CD4-positive, CD25-positive, alpha-beta regulatory T cell (primary cell): ENCODE measurements at regions not wholly inside any gene's neighbourhood (a gene's known extent, or its start where the extent isn't known, plus 50 kb on each side); places are given as distances from the start of the nearest gene placed in this dataset.

Source experiments
- ATAC-seq, 2 donors: fragments of 150-1000 bp; cut with Tn5 transposase; one replicate each; pipeline ENCODE4 v1.10.0; 2021; ENCODE audit warnings: low read depth in 2 of 2, moderate number of reproducible peaks in 2 of 2, moderate library complexity in 1 of 2
- DNase-seq, 3 donors: peaks; one replicate each; pipeline versions ENCODE4 v3.0.0 to v3.0.0-alpha.2; 2012 to 2022; ENCODE audit warnings: mixed read lengths in 1 of 3
- H3K27ac ChIP-seq: one replicate; pipeline ENCODE4 v1.7.0; 2013; ENCODE audit warnings: mild to moderate bottlenecking, low read length; ENCODE audit not compliant: insufficient read depth, poor library complexity, severe bottlenecking
- H3K27me3 ChIP-seq: one replicate; pipeline ENCODE4 v1.7.0; 2013; ENCODE audit warnings: low read length; ENCODE audit not compliant: control insufficient read depth, insufficient read depth
- H3K36me3 ChIP-seq: one replicate; pipeline ENCODE4 v1.7.0; 2013; ENCODE audit warnings: mild to moderate bottlenecking, low read length, moderate library complexity; ENCODE audit not compliant: control insufficient read depth, insufficient read depth
- H3K4me1 ChIP-seq: 2 replicates; pipeline ENCODE4 v1.7.0; 2013; ENCODE audit warnings: mild to moderate bottlenecking, low read length; ENCODE audit not compliant: insufficient read depth, control insufficient read depth, poor library complexity, severe bottlenecking
- H3K4me3 ChIP-seq: one replicate; pipeline ENCODE4 v1.7.0; 2013; ENCODE audit warnings: low read depth, mild to moderate bottlenecking, low read length, moderate library complexity
- H3K9me3 ChIP-seq, 2 experiments: 1 replicate in 1 of 2; 2 replicates in 1 of 2; pipeline ENCODE4 v1.7.0; 2013; ENCODE audit warnings: low read length in 2 of 2, mild to moderate bottlenecking in 1 of 2, moderate library complexity in 1 of 2; ENCODE audit not compliant: control insufficient read depth in 2 of 2
- H3K27ac Mint-ChIP-seq, 3 donors: one replicate each; pipeline ENCODE4 v1.8.0; 2020 to 2022; ENCODE audit warnings: mild to moderate bottlenecking in 3 of 3, mixed read lengths in 3 of 3, moderate library complexity in 2 of 3
- H3K27me3 Mint-ChIP-seq: one replicate; pipeline ENCODE4 v1.8.0; 2022; ENCODE audit warnings: mild to moderate bottlenecking, mixed read lengths
- H3K36me3 Mint-ChIP-seq: one replicate; pipeline ENCODE4 v1.8.0; 2020; ENCODE audit warnings: mixed read lengths
- H3K4me1 Mint-ChIP-seq, 4 donors: one replicate each; pipeline ENCODE4 v1.8.0; 2020 to 2022; ENCODE audit warnings: mixed read lengths in 4 of 4, mild to moderate bottlenecking in 1 of 4
- H3K4me3 Mint-ChIP-seq, 4 donors: one replicate each; pipeline ENCODE4 v1.8.0; 2020 to 2022; ENCODE audit warnings: mild to moderate bottlenecking in 4 of 4, mixed read lengths in 4 of 4, moderate library complexity in 3 of 4
- H3K9me3 Mint-ChIP-seq, 7 donors: one replicate each; pipeline ENCODE4 v1.8.0; 2020 to 2022; ENCODE audit warnings: mixed read lengths in 7 of 7, mild to moderate bottlenecking in 3 of 7, moderate library complexity in 2 of 7

DNA sequence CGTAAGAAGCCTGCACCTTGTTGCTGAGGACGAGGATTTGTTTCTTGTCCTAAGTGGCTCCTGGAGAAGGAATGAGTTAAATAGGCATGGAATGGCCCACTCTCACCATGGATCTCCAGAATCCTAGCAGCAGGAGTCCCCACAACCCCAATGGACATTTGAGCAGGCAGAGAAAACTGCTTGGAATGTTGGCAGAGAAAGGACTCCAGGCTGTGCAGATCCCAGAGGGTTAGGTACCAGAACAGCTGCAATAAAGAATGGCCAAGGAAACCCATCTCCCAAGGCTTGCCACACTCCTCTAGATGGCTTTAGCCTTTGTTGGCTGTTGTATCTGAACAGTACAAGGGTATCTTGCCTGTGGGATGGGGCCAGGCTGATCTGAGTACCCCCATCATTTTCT is 1415.7 kb upstream of the ADGRB3 start:
- no peak overlapping the region for H3K4me3 ChIP-seq
- DNase-seq = no peak
- Mint-ChIP-seq H3K36me3 (no peaks in the 10 kb centered on the region), H3K27ac (no peak overlapping the region), H3K4me3 (no peak overlapping the region), H3K4me1 (no peaks in the 10 kb centered on the region), H3K27me3 (no peaks in the 10 kb centered on the region), H3K9me3 (peaks cover 0 to 22% (median 12%) of the 10 kb centered on the region in 7 donors)
- H3K36me3 ChIP-seq = no peaks in the 10 kb centered on the region
- H3K27me3 ChIP-seq = no peaks in the 10 kb centered on the region
- no peaks in the 10 kb centered on the region for H3K4me1 ChIP-seq
- ATAC-seq = no peak
- H3K27ac ChIP-seq = no peak overlapping the region
- H3K9me3 ChIP-seq = peaks cover 0 to 12% of the 10 kb centered on the region in 2 experiments

DNA sequence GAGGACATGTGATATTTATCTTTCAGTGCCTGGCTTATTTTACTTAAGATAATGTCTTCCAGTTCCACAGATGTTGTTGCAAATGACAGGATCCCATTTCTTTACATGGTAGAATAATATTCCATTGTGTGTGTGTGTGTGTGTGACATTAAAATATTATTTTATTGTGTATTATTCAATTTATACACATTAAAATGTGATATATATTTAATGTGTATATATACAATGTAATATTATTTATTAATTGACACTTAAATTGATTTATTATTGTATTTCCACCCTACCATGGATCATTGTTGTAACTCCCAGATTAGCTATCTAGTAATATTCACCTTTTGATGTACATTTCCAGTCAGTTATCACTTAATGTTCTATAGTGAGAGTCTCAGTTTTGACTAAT is 1422.5 kb upstream of the ADGRB3 start:
- Mint-ChIP-seq H3K4me3 (no peak overlapping the region), H3K9me3 (peaks cover 0 to 8% (median 4%) of the 10 kb centered on the region in 7 donors), H3K27me3 (no peaks in the 10 kb centered on the region), H3K36me3 (no peaks in the 10 kb centered on the region), H3K4me1 (no peaks in the 10 kb centered on the region), H3K27ac (no peak overlapping the region)
- H3K27me3 ChIP-seq = no peaks in the 10 kb centered on the region
- DNase-seq (no peak), ATAC-seq (no peak)
- H3K9me3 ChIP-seq = no peaks in the 10 kb centered on the region
- no peak overlapping the region for H3K4me3 ChIP-seq
- H3K27ac ChIP-seq = no peak overlapping the region
- no peaks in the 10 kb centered on the region for H3K36me3 ChIP-seq
- no peaks in the 10 kb centered on the region for H3K4me1 ChIP-seq

DNA sequence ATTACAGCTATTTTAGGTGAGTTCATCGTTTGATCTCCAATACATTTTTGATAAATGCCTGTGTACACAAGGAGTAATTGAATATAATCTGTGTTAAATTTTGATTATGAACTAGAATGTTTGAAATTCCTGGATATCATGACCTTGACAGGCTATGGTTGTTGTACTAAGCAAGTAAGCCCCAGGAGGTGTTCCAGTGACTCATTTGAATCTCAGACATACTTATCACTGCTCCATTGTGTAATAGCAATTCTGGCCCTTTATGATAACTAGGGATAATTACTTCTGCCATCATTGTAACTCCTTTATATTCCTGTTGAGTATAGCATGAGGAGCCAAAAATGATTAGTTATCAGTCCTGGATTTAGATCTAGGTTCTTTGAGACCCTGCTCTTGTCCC is 1424.6 kb upstream of the ADGRB3 start:
- no peak overlapping the region for H3K27ac ChIP-seq
- H3K4me1 ChIP-seq = no peaks in the 10 kb centered on the region
- DNase-seq = no peak
- H3K27ac Mint-ChIP-seq = no peak overlapping the region
- H3K9me3 Mint-ChIP-seq = peaks cover 0 to 10% (median 6%) of the 10 kb centered on the region in 7 donors
- H3K27me3 ChIP-seq = no peaks in the 10 kb centered on the region
- no peak for ATAC-seq
- no peaks in the 10 kb centered on the region for H3K36me3 ChIP-seq
- no peaks in the 10 kb centered on the region for H3K27me3 Mint-ChIP-seq
- H3K4me3 Mint-ChIP-seq = peak overlapping the region in 1 of 4 donors; percentile 74
- no peaks in the 10 kb centered on the region for H3K9me3 ChIP-seq
- H3K4me3 ChIP-seq = no peak overlapping the region
- H3K4me1 Mint-ChIP-seq = no peaks in the 10 kb centered on the region
- no peaks in the 10 kb centered on the region for H3K36me3 Mint-ChIP-seq

DNA sequence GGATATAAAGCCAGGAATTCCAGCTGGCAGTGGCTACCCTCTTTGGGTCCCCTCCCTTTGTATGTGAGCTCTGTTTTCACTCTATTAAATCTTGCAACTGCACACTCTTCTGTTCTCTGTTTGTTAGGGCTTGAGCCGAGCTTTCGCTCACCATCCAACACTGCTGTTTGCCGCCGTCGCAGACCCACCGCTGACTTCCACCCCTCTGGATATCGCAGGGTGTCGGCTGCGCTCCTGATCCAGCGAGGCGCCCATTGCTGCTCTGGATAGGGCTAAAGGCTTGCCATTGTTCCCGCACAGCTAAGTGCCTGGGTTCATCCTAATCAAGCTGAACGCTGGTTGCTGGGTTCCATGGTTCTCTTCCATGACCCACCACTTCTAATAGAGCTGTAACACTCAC is 1433.5 kb upstream of the ADGRB3 start:
- DNase-seq (no peak), ATAC-seq (no peak)
- H3K36me3 Mint-ChIP-seq = no peaks in the 10 kb centered on the region
- no peaks in the 10 kb centered on the region for H3K4me1 Mint-ChIP-seq
- H3K9me3 Mint-ChIP-seq = peaks cover 0 to 25% (median 6%) of the 10 kb centered on the region in 7 donors
- H3K27ac Mint-ChIP-seq = no peak overlapping the region
- Histone ChIP-seq H3K4me1 (no peaks in the 10 kb centered on the region), H3K27ac (no peak overlapping the region), H3K27me3 (no peaks in the 10 kb centered on the region), H3K9me3 (peaks cover 0 to 14% of the 10 kb centered on the region in 2 experiments), H3K4me3 (no peak overlapping the region), H3K36me3 (no peaks in the 10 kb centered on the region)
- H3K27me3 Mint-ChIP-seq = no peaks in the 10 kb centered on the region
- no peak overlapping the region for H3K4me3 Mint-ChIP-seq

DNA sequence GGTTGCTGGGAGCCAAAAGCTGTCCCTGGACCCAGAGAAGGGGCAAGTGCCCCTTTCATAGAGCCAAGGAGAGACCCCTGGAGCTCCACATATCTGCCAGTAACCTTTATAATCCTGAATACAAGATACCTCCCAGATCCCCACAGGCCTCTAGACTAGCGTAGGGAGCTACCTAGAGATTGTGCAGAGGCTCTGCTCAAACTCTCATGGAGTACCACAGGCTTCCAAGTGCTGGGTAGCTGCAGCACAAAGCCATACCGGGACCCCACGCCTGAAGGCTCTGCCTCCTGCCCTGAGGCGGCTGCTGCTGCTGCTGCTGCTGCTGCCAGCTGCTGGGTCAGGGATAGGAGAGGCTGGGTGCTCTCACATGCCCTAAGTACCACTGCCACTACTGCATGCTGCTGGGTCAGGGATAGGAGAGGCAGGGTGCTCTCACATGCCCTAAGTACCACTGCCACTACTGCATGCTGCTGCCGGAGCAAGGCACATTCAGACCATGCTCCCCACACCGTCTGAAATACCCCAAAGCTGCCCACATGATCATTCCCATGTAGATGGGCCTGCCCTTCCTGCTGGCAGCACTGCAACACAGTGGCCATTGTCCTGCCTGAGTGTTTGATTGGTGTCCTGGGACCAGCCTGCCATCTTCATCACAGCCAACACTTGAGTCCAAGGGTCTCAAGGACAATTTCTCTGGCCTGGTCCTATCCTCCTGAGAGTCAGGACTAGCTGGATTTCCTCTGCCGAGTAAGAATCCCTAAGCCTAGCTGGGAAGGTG is 1434.3 kb upstream of the ADGRB3 start:
- Histone ChIP-seq H3K4me1 (no peaks in the 10 kb centered on the region), H3K9me3 (peaks cover 0 to 14% of the 10 kb centered on the region in 2 experiments), H3K36me3 (no peaks in the 10 kb centered on the region), H3K27me3 (no peaks in the 10 kb centered on the region), H3K4me3 (no peak overlapping the region), H3K27ac (no peak overlapping the region)
- Mint-ChIP-seq H3K4me3 (no peak overlapping the region), H3K36me3 (no peaks in the 10 kb centered on the region), H3K27ac (no peak overlapping the region), H3K27me3 (no peaks in the 10 kb centered on the region), H3K9me3 (peaks cover 0 to 25% (median 6%) of the 10 kb centered on the region in 7 donors), H3K4me1 (no peaks in the 10 kb centered on the region)
- DNase-seq (no peak), ATAC-seq (no peak)

DNA sequence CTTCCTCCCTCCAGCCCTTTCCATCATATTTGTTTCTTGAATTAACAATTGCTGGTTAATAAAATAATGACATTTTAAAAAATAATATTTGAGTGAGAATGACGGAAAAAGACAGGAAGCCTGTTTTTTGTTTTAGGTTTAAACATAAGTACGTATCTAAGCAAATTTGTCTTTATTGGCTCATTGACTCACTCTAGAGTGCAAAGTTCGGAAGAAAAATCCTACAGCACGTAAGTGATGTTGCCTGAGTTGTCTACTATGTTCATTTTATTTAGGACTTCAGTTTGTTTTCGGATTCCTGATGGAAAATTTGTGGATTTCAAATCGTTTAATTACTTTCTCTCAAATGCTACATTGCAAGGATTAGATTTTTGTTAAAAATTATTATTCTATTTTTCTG is 1435.7 kb upstream of the ADGRB3 start:
- H3K36me3 Mint-ChIP-seq = no peaks in the 10 kb centered on the region
- DNase-seq = no peak
- Histone ChIP-seq H3K36me3 (no peaks in the 10 kb centered on the region), H3K27me3 (no peaks in the 10 kb centered on the region), H3K27ac (no peak overlapping the region), H3K9me3 (peaks cover 0 to 14% of the 10 kb centered on the region in 2 experiments), H3K4me1 (no peaks in the 10 kb centered on the region), H3K4me3 (no peak overlapping the region)
- H3K4me1 Mint-ChIP-seq = no peaks in the 10 kb centered on the region
- no peak overlapping the region for H3K27ac Mint-ChIP-seq
- peaks cover 0 to 20% (median 6%) of the 10 kb centered on the region in 7 donors for H3K9me3 Mint-ChIP-seq
- H3K27me3 Mint-ChIP-seq = no peaks in the 10 kb centered on the region
- no peak overlapping the region for H3K4me3 Mint-ChIP-seq
- ATAC-seq = no peak

DNA sequence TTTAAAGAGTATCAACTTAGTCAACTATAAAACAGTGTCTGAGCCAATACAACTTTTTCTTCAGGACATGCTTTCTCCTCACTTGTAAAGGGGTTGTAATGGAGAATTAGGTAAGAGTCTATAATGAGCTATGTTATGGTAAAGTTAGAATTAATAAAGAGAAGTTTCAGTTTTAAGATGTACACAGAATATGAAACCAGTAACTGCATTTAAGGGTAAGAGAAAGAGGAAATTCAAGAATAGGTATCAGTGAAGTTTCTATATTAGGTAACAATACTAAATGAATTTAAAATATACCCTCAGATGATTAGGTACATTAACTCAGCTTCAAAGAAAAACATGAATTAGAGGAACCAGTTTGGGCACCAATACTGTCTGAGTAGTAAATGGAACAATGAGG is 1444.3 kb upstream of the ADGRB3 start:
- Histone ChIP-seq H3K4me3 (no peak overlapping the region), H3K27ac (no peak overlapping the region), H3K9me3 (no peaks in the 10 kb centered on the region), H3K27me3 (no peaks in the 10 kb centered on the region), H3K4me1 (no peaks in the 10 kb centered on the region), H3K36me3 (no peaks in the 10 kb centered on the region)
- Mint-ChIP-seq H3K27me3 (no peaks in the 10 kb centered on the region), H3K9me3 (peaks cover 0 to 10% (median 3%) of the 10 kb centered on the region in 7 donors), H3K27ac (no peak overlapping the region), H3K4me3 (no peak overlapping the region), H3K4me1 (no peaks in the 10 kb centered on the region), H3K36me3 (no peaks in the 10 kb centered on the region)
- DNase-seq = no peak
- ATAC-seq = no peak

DNA sequence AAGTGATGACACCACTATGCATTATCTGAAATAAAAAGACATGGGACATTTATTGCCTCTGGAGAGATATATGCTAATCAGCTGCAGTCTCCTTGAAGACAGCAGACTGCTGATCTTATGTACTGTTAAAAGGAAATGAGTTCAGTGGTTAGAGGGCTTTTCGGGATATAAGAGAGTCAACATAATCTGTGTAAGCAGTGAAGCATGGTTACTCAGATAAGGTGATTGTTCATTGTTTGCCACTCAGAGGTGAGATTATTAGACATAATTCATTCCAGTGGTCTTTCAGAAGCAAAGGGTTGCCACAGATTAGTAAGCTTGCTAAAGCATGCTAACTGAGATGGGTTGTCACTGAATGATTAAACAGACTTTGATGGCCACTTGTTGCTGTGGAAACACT is 1450.7 kb upstream of the ADGRB3 start:
- no peak for DNase-seq
- no peak overlapping the region for H3K4me3 Mint-ChIP-seq
- no peak overlapping the region for H3K27ac Mint-ChIP-seq
- H3K27ac ChIP-seq = no peak overlapping the region
- H3K27me3 ChIP-seq = no peaks in the 10 kb centered on the region
- H3K36me3 ChIP-seq = no peaks in the 10 kb centered on the region
- ATAC-seq = no peak
- no peak overlapping the region for H3K4me3 ChIP-seq
- H3K9me3 Mint-ChIP-seq = peaks cover 0 to 12% (median 3%) of the 10 kb centered on the region in 7 donors
- no peaks in the 10 kb centered on the region for H3K36me3 Mint-ChIP-seq
- H3K27me3 Mint-ChIP-seq = no peaks in the 10 kb centered on the region
- H3K9me3 ChIP-seq = peaks cover 0 to 2% of the 10 kb centered on the region in 2 experiments
- no peaks in the 10 kb centered on the region for H3K4me1 ChIP-seq
- no peaks in the 10 kb centered on the region for H3K4me1 Mint-ChIP-seq
